GM21825 (cell line): ENCODE measurements at regions not wholly inside any gene's neighbourhood (a gene's known extent, or its start where the extent isn't known, plus 50 kb on each side); places are given as distances from the start of the nearest gene placed in this dataset.
"Not testable (repeated sequence)": the region's sequence is repeated elsewhere in the genome, so short reads cannot be mapped to it uniquely, and the experiment has no call there.

Source experiments
- ATAC-seq: cut with Tn5 transposase; IDR thresholded peaks from one replicate; pipeline ENCODE4 v1.9.1; 2021; ENCODE audit warnings: mild to moderate bottlenecking, moderate library complexity; ENCODE audit not compliant: unreplicated experiment

- no peak for ATAC-seq
Measured at GRCh38 chr10:78443900-78444571, 410.4 kb downstream of the RPS24 start.

GRCh38 chr10:78444741-78445140 lies 411.1 kb downstream of the RPS24 start:
- not testable (repeated sequence) for ATAC-seq

DNA sequence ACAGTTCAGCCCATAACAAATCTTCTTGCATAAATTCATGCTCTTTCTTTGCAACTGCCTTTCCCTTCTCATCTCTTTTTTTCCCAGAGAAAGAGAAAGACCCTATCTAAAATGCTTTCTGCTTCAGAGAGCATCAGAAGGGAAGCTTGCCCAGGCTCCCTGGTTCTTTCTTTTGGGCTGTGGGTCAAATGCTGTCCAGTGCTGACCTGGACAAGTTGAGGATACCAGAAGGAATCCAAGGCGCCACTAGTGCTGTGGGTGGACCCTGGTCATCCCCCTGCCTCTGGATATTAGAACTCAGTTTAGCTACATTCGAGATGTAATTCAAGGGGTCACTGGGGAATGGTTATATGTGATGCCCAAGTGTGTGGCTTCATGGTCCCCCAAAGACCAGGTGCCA lies 411.6 kb downstream of the RPS24 start:
- no peak for ATAC-seq

DNA sequence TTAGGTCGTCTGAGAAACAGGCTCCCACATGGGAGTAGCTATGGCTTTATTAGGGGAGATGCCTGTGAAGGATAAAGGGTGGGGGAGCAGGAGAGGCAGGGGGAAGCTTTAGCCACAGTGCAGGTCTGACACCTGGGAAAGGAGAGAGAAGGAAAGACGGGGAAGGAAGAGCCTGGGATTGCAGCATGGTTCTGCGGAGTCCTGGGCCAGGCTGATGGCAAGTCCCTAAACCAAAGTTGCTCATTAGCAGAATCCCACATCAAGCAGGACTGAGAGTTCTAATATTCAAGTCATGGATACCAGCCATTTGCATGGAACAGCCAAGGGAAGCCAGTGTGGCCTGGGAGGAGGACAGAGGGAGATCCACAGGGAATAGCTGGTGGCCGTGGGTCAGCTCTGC lies 414.8 kb downstream of the RPS24 start:
- no peak for ATAC-seq

DNA sequence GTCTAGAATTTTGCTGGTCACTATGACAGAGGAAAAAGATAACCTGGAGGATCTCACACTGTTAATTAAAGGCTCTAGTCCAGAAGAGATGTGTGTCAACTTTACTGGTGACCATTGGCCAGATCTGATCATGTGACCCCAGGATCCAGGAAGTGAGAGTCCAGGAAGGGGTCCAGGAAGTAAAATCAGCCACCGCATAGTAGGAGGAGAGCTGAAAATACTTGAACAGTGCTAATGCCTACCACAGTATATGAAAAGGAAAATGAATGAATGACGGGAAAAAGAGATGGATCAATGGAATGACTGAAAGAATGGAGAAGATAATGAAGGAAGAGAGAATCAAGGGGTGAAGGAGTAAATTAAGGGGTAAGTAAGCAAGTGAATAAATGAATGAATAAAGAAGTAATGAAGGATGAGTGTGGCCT lies 415.3 kb downstream of the RPS24 start:
- ATAC-seq: no peak

- ATAC-seq: no peak
Measured at GRCh38 chr10:78449554-78449953, 415.9 kb downstream of the RPS24 start.

GRCh38 chr10:78450239-78450638 lies 416.6 kb downstream of the RPS24 start:
- ATAC-seq: no peak

DNA sequence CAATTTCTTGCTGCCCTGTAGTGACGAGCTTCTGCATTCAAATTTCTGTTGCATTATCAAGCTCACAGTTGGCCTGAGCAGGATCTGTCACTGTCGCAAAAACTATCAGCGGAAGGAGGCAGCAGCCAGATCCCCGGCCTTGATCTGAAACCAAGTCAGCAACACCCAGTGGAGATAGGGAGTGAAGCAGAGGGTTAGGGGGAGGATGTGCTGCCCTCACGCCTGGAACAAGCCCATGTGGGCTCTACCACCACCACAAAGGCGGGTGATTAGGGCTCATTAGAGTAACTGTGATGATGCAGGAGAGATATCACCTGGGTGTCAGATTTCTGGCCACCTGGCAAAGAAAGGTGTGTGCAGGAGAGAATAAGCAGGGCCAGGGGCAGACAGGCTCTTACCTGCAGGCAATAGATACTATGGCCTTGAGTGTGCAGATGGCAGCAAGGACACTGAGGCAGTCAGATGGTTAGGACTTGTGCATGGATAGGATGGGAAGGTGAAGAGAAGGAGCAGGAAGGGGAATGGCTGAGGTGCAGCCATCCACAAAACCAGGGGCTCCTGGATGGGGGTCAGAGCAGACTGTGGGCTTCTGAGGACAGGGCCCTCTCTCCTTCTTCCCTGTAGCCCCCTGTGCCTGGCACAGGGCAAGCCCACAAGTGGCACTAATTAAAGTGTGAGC lies 417.3 kb downstream of the RPS24 start:
- ATAC-seq: no peak

DNA sequence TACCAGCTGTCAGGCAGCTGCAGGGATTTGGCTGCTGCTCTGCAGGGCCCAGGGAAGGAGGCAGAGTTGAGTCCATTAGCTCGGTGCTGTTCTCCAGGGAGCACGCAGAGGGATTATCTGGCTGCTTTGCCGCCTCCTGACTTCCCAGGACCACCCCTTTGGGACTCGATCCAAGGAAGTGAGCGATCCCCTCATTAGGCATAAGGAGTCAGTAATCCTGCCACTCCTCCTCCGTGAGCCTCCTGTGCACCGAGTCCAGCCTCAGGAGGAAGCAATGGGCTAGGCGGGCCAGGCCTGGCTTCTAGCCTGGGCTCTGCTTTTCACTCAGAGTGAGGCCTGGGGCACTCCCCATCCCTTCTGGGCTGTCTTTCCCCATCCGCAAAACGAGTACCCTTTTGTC lies 417.9 kb downstream of the RPS24 start:
- ATAC-seq: no peak

DNA sequence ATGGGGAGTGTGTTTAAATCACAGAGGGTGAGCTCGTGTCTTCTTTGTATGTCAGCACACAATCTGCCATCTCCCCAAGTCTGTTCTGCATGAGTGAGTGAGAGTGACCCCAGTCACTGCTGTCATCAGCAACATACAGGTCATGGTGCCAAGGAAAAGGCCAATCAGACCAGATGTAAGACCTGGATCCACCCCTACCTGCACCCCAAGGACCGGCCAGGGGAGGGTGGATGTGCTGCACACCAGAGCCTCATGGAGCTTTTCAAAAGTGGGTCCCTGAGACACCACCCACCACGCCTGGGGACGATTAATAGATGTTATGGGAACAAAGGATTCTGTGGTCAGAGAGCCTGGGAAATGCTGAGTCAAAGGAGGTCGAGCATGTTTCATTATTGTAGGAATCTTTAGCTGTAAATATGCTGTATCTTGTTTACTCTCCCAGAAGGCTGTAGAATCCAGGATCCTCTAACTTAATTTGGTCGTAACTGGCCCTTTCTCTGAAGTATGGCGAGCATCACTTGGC lies 420.5 kb downstream of the RPS24 start:
- no peak for ATAC-seq

- ATAC-seq: no peak
Measured at GRCh38 chr10:78455236-78455635, 421.6 kb downstream of the RPS24 start.

- no peak for ATAC-seq
Measured at GRCh38 chr10:78455811-78456210, 422.1 kb downstream of the RPS24 start.

- ATAC-seq: no peak
Measured at GRCh38 chr10:78456649-78457400, 423.2 kb downstream of the RPS24 start.

DNA sequence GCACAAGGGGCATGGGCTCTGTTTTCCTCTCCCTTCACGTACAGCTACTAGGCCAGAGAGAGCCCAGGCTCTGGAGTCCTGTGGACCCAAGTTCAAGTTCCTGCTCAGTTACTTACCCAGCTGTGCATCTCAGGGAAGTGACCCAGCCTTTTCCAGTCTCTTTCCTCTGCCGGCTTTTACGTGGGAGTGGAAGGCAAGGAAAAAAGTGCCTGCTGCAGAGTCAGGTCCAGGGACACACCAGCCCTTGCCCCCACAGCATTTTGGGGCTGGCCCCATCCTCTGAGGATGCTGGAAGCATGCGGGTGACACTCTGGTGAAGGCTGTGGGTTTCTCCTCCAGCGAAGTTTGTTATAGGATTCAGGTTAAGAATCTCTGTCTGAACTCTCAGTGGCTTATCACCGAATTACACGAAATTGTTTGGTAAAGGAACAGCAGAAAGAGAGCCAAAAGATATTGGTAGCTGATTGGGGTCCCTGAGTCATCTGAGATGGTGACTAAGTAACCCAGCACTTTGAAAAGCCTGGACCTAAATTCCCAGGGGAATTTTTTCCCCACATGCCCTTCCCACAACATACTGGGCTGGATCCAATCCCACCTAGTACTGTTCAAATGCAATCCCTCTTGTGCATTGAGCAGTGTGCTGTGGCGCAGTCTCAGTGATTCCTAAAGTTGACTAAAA lies 424.3 kb downstream of the RPS24 start:
- ATAC-seq: no peak

DNA sequence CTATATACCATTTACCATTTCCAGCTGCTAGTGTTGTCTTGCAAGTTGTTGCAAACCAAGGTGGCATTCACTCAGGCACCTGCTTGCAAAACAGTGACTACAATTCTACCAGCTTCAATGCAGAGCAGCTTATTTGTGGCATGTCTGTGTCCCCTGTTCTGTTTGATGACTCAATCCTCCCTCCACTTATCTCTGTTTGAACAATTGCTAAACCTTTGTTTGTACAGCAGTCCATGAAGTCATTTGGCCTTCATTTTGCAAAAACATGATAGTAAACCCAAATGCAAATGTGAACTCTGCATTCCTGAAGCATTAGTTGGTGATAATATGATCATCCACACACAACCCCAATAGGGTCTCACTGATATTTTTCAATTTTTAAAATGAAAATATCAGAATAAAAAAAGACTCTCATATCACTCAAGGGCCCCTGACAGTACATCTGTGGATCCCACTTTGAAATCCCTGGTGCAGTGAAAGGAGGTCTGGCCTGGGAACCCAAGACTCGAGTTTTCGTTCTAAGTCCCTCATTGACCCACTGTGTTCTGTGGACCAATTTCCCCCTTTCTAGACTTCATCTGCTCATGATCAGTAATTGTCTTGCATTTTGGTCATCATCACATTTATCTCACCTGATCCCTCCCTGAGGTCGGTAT lies 425.4 kb downstream of the RPS24 start:
- no peak for ATAC-seq

DNA sequence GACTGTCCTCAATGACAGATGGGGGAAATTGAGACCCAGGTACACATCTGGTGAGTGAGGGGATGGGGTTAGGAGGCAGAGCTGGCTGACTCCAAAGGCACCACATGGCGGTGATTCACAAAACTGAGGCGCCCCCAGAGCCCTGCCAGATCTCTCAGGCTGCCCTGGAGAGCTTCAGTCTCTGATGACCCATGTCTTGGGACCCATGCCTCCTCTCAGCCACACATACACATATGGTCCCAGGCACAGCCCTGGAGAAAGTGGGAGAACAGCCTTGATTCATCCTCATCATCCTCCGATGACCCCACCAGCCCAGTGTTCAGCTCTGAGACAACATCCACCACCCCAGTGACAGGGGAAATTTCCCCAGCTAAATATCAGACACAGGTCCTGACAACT lies 426.0 kb downstream of the RPS24 start:
- no peak for ATAC-seq

DNA sequence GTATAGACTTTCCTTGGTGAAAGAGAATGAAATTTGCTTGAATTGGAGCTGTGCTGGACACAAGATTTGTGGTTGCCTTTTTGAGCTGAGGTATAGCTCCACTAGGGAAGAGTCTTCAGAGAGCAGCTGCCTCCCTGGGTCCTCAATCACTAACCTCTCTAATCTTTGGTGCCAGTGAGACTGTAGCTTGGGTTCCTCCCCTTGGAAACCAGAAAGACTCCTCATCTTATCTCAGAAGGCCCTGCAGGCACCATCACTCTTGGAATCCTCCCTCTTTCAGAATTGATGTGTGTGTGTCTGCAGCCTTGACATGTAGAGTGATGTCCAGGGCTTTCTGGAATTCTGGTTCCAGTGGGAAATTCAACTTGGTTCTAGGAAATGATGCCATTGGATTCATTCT lies 426.5 kb downstream of the RPS24 start:
- ATAC-seq: no peak

DNA sequence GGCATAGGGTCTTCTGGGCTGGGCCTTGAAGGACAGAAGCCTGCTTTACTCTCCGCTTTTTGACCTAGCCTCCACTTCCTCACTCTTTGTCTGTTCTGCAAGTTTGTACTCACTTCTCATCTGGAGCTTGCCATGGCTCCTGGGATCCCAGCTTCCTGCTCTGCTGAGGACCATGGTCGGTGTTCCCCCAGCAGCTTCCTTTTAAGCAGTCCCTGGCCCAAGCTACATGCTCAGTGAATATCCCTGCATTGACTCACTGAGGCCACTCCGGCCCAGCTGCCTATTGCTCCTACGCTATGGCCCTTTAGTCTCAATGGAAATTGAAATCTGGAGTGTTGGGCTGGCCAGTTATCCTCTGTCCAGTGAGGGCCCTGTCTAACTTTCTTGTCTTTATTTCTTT lies 427.7 kb downstream of the RPS24 start:
- no peak for ATAC-seq

- ATAC-seq: no peak
Measured at GRCh38 chr10:78462176-78462575, 428.5 kb downstream of the RPS24 start.

DNA sequence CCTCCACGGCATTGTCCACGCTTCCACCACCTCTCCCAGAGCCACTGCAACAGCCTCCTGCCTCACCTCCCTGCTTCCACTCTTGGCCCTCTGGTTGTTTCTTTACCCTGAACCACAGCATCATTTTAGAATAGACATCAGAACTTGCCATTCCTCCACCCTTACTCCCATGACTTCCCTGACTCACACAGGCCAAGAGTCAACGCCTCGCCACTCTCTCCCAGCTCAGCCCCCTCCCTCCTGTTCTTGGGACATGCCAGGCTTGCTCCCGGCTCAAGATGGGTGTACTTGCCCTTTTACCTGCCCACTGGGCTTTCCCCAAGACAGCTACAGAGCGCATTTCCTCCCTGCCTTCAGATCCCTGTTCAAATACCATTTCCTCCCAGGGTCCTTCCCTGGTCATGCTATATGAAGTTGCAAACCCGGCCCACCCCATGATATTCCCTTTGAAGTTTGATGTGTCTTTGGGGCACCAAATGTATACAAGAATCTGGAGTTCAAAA lies 429.1 kb downstream of the RPS24 start:
- no peak for ATAC-seq
